HCT116 (cell line): ENCODE measurements at regions not wholly inside any gene's neighbourhood (a gene's known extent, or its start where the extent isn't known, plus 50 kb on each side); places are given as distances from the start of the nearest gene placed in this dataset.

Experiments
- ATAC-seq: fragments of 200-7000 bp; cut with Tn5 transposase; 2 replicates; pipeline ENCODE4 v1.9.1; 2020; ENCODE audit warnings: mild to moderate bottlenecking, moderate library complexity
- BruUV-seq: library from RNA; stranded (reverse); fragments of 400-500 nt; replicated peaks from 2 replicates; lab custom pipeline; 2021; lab: Mats Ljungman, UMichigan
- CTCF ChIA-PET: fragments of 300-600 bp; sonication (Branson Sonifier 250); formaldehyde crosslinking; loops from one replicate; lab custom pipeline; 2021; ENCODE audit warnings: antibody characterized with exemption; lab: Charles Lee
- POLR2A ChIA-PET: fragments of 300-600, 350-600 bp; sonication (Branson Sonifier 250); formaldehyde crosslinking; loops from one replicate; lab custom pipeline; 2021; ENCODE audit warnings: antibody characterized with exemption; lab: Charles Lee
- RAD21 ChIA-PET, 2 experiments: fragments of 300-600 bp; sonication (Branson Sonifier 250); formaldehyde crosslinking; loops; one replicate each; lab custom pipeline; 2023; ENCODE audit warnings: low total read pairs in 2 of 2; ENCODE audit not compliant: uncharacterized antibody in 2 of 2, unreplicated experiment in 2 of 2, low non-redundant PET in 1 of 2; lab: Charles Lee
- DNase-seq: peaks from one replicate; pipeline ENCODE4 v3.0.0-alpha.2; 2010; ENCODE audit warnings: low read depth, low spot score
- H2AFZ ChIP-seq: fragments of 200-600 bp; shearing (Covaris generic), sonication (generic); 2 replicates; pipeline ENCODE4 v1.6.1; 2017; ENCODE audit warnings: low read depth, mixed run types, mixed read lengths, antibody characterized with exemption, low read length; ENCODE audit not compliant: poor library complexity, severe bottlenecking
- H3K27ac ChIP-seq: 2 replicates; pipeline ENCODE4 v1.5.1; 2012; ENCODE audit warnings: low read depth, low read length
- H3K27me3 ChIP-seq: fragments of 200-600 bp; sonication (generic); 2 replicates; pipeline ENCODE4 v1.6.1; 2016; ENCODE audit warnings: mixed run types, low read length, mixed read lengths; ENCODE audit not compliant: insufficient read depth
- H3K36me3 ChIP-seq, 2 experiments: fragments of 200-500 bp in 1 of 2; fragments of 200-600 bp in 1 of 2; sonication (Bioruptor generic) in 1 of 2; sonication (generic) in 1 of 2; 2 replicates each; pipeline versions ENCODE4 v1.5.1 to v1.6.1; 2014 to 2016; ENCODE audit warnings: low read length in 2 of 2, inconsistent platforms in 1 of 2, mixed read lengths in 1 of 2, mixed run types in 1 of 2; ENCODE audit not compliant: insufficient read depth in 2 of 2, control insufficient read depth in 1 of 2
- H3K4me1 ChIP-seq, 2 experiments: fragments of 200-600 bp in 1 of 2; sonication (generic) in 1 of 2; 2 replicates each; pipeline versions ENCODE4 v1.5.1 to v1.6.1; 2012 to 2017; ENCODE audit warnings: low read length in 2 of 2, inconsistent platforms in 1 of 2, mild to moderate bottlenecking in 1 of 2, mixed read lengths in 1 of 2, mixed run types in 1 of 2, moderate library complexity in 1 of 2; ENCODE audit not compliant: insufficient read depth in 2 of 2, control insufficient read depth in 1 of 2
- H3K4me2 ChIP-seq: fragments of 200-600 bp; sonication (generic); 2 replicates; pipeline ENCODE4 v1.6.1; 2017; ENCODE audit warnings: mixed run types, low read length, mixed read lengths
- H3K4me3 ChIP-seq, 2 experiments: fragments of 200-600 bp in 1 of 2; sonication (generic) in 1 of 2; replicated peaks in 1 of 2; 2 replicates each; pipeline ENCODE4 v1.5.1; 2011 to 2016; ENCODE audit warnings: low read length in 2 of 2, control low read depth in 1 of 2, low read depth in 1 of 2, mild to moderate bottlenecking in 1 of 2, mixed read lengths in 1 of 2, mixed run types in 1 of 2
- H3K79me2 ChIP-seq: fragments of 200-600 bp; sonication (generic); 2 replicates; pipeline ENCODE4 v1.6.1; 2017; ENCODE audit warnings: mild to moderate bottlenecking, mixed run types, low read length, moderate library complexity, mixed read lengths; ENCODE audit not compliant: insufficient read depth
- H3K9ac ChIP-seq: fragments of 200-600 bp; sonication (generic); 2 replicates; pipeline ENCODE4 v1.6.1; 2016; ENCODE audit warnings: low read length, mixed read lengths
- H3K9me2 ChIP-seq: fragments of 200-600 bp; sonication (generic), shearing (Covaris generic); 2 replicates; pipeline ENCODE4 v1.6.1; 2017; ENCODE audit warnings: mixed run types, mild to moderate bottlenecking, moderate library complexity; ENCODE audit not compliant: insufficient read depth
- H3K9me3 ChIP-seq, 2 experiments: fragments of 200-500 bp in 1 of 2; fragments of 200-600 bp in 1 of 2; sonication (Bioruptor generic) in 1 of 2; sonication (generic) in 1 of 2; 2 replicates each; pipeline ENCODE4 v1.6.1; 2014 to 2017; ENCODE audit warnings: low read length in 2 of 2, mixed read lengths in 2 of 2, inconsistent platforms in 1 of 2, low read depth in 1 of 2, mild to moderate bottlenecking in 1 of 2, mixed run types in 1 of 2, moderate library complexity in 1 of 2; ENCODE audit not compliant: control insufficient read depth in 1 of 2, insufficient read depth in 1 of 2
- H4K20me1 ChIP-seq: fragments of 200-600 bp; sonication (generic), shearing (Covaris generic); 2 replicates; pipeline ENCODE4 v1.6.1; 2017; ENCODE audit warnings: mixed run types, mild to moderate bottlenecking, moderate library complexity; ENCODE audit not compliant: insufficient read depth
- CBX3 ChIP-seq: IDR thresholded peaks from 2 replicates; pipeline ENCODE4 v1.6.1; 2012; ENCODE audit warnings: low read depth
- CEBPB ChIP-seq: IDR thresholded peaks from 2 replicates; pipeline ENCODE4 v1.6.1; 2012; ENCODE audit warnings: low read depth
- EGR1 ChIP-seq: IDR thresholded peaks from 2 replicates; pipeline ENCODE4 v1.6.1; 2012; ENCODE audit warnings: low read depth
- ELF1 ChIP-seq: IDR thresholded peaks from 2 replicates; pipeline ENCODE4 v1.6.1; 2012; ENCODE audit warnings: low read depth, borderline replicate concordance
- EZH2phosphoT487 ChIP-seq: fragments of 200-600 bp; IDR thresholded peaks from 2 replicates; pipeline ENCODE4 v1.6.1; 2018; ENCODE audit warnings: antibody characterized with exemption, borderline replicate concordance
- FOSL1 ChIP-seq: IDR thresholded peaks from 2 replicates; pipeline ENCODE4 v1.6.1; 2012; ENCODE audit warnings: low read depth
- JUND ChIP-seq: IDR thresholded peaks from 2 replicates; pipeline ENCODE4 v1.6.1; 2012
- POLR2A ChIP-seq: IDR thresholded peaks from 2 replicates; pipeline ENCODE4 v1.7.0; 2011; ENCODE audit warnings: borderline replicate concordance; ENCODE audit not compliant: insufficient read depth, insufficient read length; ENCODE audit errors: extremely low read depth
- SP1 ChIP-seq: IDR thresholded peaks from 2 replicates; pipeline ENCODE4 v1.6.1; 2012; ENCODE audit warnings: low read depth
- YY1 ChIP-seq: IDR thresholded peaks from 2 replicates; pipeline ENCODE4 v1.6.1; 2011; ENCODE audit warnings: low read length, low read depth, moderate library complexity, mild to moderate bottlenecking; ENCODE audit not compliant: insufficient replicate concordance; ENCODE audit errors: extremely low read depth
- ZNF274 ChIP-seq: fragments of 200-500 bp; sonication (Bioruptor generic); IDR thresholded peaks from 2 replicates; pipeline ENCODE4 v1.6.1; 2014; ENCODE audit warnings: mild to moderate bottlenecking, low read depth, low read length, inconsistent platforms
- intact Hi-C: fragments of 100-400 bp; cut with micrococcal nuclease; formaldehyde crosslinking; loops from 2 replicates; pipeline ENCODE4 v1.10.0; 2022
- TF ChIP-seq, protein P1 (sequence below): IDR thresholded peaks from 2 replicates; pipeline ENCODE4 v1.6.1; 2011; ENCODE audit warnings: mild to moderate bottlenecking, low read length, moderate library complexity; ENCODE audit not compliant: insufficient replicate concordance; ENCODE audit errors: extremely low read depth
- TF ChIP-seq, protein P2 (sequence below): IDR thresholded peaks from 2 replicates; pipeline ENCODE4 v1.6.1; 2012
- TF ChIP-seq, protein P3 (sequence below): IDR thresholded peaks from 2 replicates; pipeline ENCODE4 v1.6.1; 2012; ENCODE audit warnings: low read depth
- TF ChIP-seq, protein P4 (sequence below): IDR thresholded peaks from 2 replicates; pipeline ENCODE4 v1.6.1; 2012

DNA sequence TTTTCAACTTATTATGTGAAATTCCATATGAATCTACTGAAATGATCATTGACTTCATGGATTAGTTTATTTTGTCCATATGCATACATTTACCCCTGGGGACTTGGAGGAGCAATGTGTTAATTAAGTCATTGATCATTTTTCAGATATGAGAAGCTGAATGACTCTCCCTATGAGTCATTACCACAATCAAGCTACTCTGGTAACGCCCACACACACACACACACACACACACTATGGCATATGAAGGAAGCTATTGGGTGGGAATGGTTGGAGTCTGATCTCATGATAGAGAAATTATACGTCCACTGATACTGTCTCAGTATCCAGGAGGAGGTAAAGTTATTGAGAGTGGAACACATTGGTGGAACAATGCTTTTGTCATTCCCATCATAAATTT lies 528.9 kb downstream of the AGTPBP1 start (continued):
- TF ChIP-seq, protein P1, sequence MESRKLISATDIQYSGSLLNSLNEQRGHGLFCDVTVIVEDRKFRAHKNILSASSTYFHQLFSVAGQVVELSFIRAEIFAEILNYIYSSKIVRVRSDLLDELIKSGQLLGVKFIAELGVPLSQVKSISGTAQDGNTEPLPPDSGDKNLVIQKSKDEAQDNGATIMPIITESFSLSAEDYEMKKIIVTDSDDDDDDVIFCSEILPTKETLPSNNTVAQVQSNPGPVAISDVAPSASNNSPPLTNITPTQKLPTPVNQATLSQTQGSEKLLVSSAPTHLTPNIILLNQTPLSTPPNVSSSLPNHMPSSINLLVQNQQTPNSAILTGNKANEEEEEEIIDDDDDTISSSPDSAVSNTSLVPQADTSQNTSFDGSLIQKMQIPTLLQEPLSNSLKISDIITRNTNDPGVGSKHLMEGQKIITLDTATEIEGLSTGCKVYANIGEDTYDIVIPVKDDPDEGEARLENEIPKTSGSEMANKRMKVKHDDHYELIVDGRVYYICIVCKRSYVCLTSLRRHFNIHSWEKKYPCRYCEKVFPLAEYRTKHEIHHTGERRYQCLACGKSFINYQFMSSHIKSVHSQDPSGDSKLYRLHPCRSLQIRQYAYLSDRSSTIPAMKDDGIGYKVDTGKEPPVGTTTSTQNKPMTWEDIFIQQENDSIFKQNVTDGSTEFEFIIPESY, result no peak
- TF ChIP-seq YY1 (no peak), CEBPB (peak; percentile 45; the same call in 1 of the 2 replicates)
- TF ChIP-seq, protein P2, sequence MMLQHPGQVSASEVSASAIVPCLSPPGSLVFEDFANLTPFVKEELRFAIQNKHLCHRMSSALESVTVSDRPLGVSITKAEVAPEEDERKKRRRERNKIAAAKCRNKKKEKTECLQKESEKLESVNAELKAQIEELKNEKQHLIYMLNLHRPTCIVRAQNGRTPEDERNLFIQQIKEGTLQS, result peak; percentile 17; the same call in 1 of the 2 replicates

DNA sequence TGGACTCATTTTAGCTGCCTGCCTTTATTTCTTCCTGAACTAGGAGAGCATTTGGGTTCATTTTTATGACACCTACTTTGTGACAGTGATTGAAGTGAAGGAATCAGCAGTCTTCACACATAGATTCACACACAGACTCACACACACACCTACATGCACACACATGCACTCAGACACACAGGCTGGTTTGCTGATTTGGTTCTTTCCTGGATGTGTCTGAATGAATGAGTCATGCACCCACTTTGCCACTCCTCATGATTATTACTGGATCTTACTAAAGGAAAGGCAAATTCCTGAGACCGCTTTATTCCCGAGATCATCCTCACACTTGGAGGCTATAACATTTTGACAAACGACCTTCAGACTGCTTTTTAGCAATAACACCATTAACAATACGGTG lies 529.5 kb downstream of the AGTPBP1 start:
- TF ChIP-seq EZH2phosphoT487 (no peak), JUND (peak; percentile 54; the same call in 1 of the 2 replicates), POLR2A (no peak), ELF1 (no peak), FOSL1 (0 out of 2 replicates have a peak, but pooled peaks have one; percentile 39), CBX3 (peak; percentile 51; the same call in 1 of the 2 replicates), EGR1 (no peak), YY1 (no peak), ZNF274 (no peak), SP1 (0 out of 2 replicates have a peak, but pooled peaks have one; percentile 9)
- TF ChIP-seq, protein P3, sequence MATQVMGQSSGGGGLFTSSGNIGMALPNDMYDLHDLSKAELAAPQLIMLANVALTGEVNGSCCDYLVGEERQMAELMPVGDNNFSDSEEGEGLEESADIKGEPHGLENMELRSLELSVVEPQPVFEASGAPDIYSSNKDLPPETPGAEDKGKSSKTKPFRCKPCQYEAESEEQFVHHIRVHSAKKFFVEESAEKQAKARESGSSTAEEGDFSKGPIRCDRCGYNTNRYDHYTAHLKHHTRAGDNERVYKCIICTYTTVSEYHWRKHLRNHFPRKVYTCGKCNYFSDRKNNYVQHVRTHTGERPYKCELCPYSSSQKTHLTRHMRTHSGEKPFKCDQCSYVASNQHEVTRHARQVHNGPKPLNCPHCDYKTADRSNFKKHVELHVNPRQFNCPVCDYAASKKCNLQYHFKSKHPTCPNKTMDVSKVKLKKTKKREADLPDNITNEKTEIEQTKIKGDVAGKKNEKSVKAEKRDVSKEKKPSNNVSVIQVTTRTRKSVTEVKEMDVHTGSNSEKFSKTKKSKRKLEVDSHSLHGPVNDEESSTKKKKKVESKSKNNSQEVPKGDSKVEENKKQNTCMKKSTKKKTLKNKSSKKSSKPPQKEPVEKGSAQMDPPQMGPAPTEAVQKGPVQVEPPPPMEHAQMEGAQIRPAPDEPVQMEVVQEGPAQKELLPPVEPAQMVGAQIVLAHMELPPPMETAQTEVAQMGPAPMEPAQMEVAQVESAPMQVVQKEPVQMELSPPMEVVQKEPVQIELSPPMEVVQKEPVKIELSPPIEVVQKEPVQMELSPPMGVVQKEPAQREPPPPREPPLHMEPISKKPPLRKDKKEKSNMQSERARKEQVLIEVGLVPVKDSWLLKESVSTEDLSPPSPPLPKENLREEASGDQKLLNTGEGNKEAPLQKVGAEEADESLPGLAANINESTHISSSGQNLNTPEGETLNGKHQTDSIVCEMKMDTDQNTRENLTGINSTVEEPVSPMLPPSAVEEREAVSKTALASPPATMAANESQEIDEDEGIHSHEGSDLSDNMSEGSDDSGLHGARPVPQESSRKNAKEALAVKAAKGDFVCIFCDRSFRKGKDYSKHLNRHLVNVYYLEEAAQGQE, result no peak
- TF ChIP-seq, protein P4, sequence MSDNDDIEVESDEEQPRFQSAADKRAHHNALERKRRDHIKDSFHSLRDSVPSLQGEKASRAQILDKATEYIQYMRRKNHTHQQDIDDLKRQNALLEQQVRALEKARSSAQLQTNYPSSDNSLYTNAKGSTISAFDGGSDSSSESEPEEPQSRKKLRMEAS, result 0 out of 2 replicates have a peak, but pooled peaks have one; percentile 27
- TF ChIP-seq, all 23 proteins: peak for 5
- no TSS peak for BruUV-seq
- peak overlapping the region; percentile 7; the same call in 1 of the 2 replicates for H3K27ac ChIP-seq

More for the DNA sequence above, 529.5 kb downstream of the AGTPBP1 start:
- no peaks in the 10 kb centered on the region for H4K20me1 ChIP-seq
- peak overlapping the region; percentile 68 for H3K4me2 ChIP-seq
- ChIA-PET CTCF (interaction anchor here (0.7 kb wide), 1 partner anchor 13 kb away, joined by 4 read pairs; no protein-coding TSS in a partner anchor), POLR2A (interaction anchor here (1.3 kb wide), 1 partner anchor 13 kb away, joined by 3 read pairs; no protein-coding TSS in a partner anchor), RAD21 (no interaction called here)
- H3K9me2 ChIP-seq, result no peaks in the 10 kb centered on the region
- no peaks in the 10 kb centered on the region for H3K36me3 ChIP-seq
- H3K27me3 ChIP-seq, result 0 out of 2 replicates have a peak, but pooled peaks cover 6% of the 10 kb centered on the region
- ATAC-seq (peak; percentile 74), DNase-seq (peak; percentile 46)
- intact Hi-C loops, result no loop called here
- peak overlapping the region; percentile 6 for H3K9ac ChIP-seq
- H3K4me1 ChIP-seq, result peaks cover 14 to 27% of the 10 kb centered on the region in 2 experiments
- peak overlapping the region; percentile 47 for H2AFZ ChIP-seq
- H3K9me3 ChIP-seq, result no peaks in the 10 kb centered on the region
- H3K79me2 ChIP-seq, result no peaks in the 10 kb centered on the region
- H3K4me3 ChIP-seq, result peak overlapping the region in 1 of 2 experiments; percentile 19; a peak in 2 of 4 replicates
